ENCODE measurements at regions not wholly inside any gene's neighbourhood (a gene's known extent, or its start where the extent isn't known, plus 50 kb on each side); places are given as distances from the start of the nearest gene placed in this dataset.
"Not testable (repeated sequence)": the region's sequence is repeated elsewhere in the genome, so short reads cannot be mapped to it uniquely, and the experiment has no call there.

DNA sequence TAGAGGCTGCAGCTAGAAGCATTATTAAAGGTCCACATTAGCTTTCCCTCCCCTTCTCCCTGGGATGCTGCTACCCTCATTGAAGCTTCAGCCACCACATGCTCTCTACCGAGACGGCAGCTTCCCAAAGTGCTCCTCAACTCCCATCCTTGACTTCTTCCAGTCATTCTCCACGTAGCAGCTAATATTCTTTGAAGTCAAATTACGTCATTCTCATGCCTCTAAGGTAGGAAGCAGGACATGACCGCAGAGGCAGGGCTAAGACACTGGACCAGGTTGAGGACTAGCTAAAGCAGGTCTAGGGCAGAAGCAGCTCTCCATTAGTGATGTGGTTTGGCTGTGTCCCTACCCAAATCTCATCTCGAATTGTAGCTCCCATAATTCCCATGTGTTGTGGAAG is 128.3 kb downstream of the SHOX start:
- H3K27ac ChIP-seq (ENCODE audit: low read depth, low read length) = no peak overlapping the region
- WGBS (ENCODE audit: extremely low coverage, insufficient coverage, low lambda C conversion rate) = no CpG with 5 or more reads among the region's 6 CpGs

DNA sequence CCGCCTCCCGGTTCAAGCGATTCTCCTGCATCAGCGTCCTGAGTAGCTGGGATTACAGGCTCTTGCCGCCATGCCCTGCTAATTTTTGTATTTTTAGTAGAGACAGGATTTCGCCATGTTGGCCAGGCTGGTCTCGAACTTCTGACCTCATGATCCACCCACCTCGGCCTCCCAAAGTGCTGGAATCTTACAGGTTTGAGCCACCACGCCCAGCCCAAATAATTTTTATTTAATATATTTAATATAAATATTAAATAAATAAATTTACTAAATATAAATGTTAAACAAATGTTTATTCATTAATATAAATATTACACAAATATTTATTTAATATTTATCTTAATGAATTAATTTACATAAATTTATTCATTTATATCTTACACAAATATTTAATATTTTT is 120.2 kb downstream of the SHOX start:
- H3K4me1 ChIP-seq (ENCODE audit: control insufficient read depth, low read depth, low read length) = no peaks in the 10 kb centered on the region
- WGBS (ENCODE audit: extremely low coverage, insufficient coverage, low lambda C conversion rate) = no CpG with 5 or more reads among the region's 9 CpGs

More for the DNA sequence above, 128.3 kb downstream of the SHOX start:
- Histone ChIP-seq H3K18ac (ENCODE audit: low read length) (no peak overlapping the region), H3K79me1 (ENCODE audit: low read length) (no peaks in the 10 kb centered on the region), H3K9ac (ENCODE audit: low read length) (no peak overlapping the region), H2BK5ac (ENCODE audit: low read length) (no peak overlapping the region), H3K56ac (ENCODE audit: low read length) (no peak overlapping the region), H2AK5ac (ENCODE audit: low read length) (no peak overlapping the region), H3K79me2 (ENCODE audit: control insufficient read depth, insufficient read depth, low read length) (no peaks in the 10 kb centered on the region), H4K5ac (ENCODE audit: low read length) (no peak overlapping the region), H4K8ac (ENCODE audit: low read depth, low read length) (no peak overlapping the region), H3K4me2 (ENCODE audit: low read length) (no peak overlapping the region), H3K27me3 (ENCODE audit: insufficient read depth, low read length, poor library complexity) (no peaks in the 10 kb centered on the region), H3K4me3 (ENCODE audit: low read length) (no peak overlapping the region), H3K23ac (ENCODE audit: low read length) (no peak overlapping the region), H2BK15ac (replicated peaks; ENCODE audit: low read depth) (no peak overlapping the region), H3K36me3 (ENCODE audit: control insufficient read depth, insufficient read depth, low read length) (no peaks in the 10 kb centered on the region), H2BK120ac (ENCODE audit: low read depth, low read length) (no peak overlapping the region), H3K4ac (ENCODE audit: low read depth, low read length) (no peak overlapping the region), H3K4me1 (ENCODE audit: control insufficient read depth, low read depth, low read length) (no peaks in the 10 kb centered on the region)
- DNase-seq = no peak

DNA sequence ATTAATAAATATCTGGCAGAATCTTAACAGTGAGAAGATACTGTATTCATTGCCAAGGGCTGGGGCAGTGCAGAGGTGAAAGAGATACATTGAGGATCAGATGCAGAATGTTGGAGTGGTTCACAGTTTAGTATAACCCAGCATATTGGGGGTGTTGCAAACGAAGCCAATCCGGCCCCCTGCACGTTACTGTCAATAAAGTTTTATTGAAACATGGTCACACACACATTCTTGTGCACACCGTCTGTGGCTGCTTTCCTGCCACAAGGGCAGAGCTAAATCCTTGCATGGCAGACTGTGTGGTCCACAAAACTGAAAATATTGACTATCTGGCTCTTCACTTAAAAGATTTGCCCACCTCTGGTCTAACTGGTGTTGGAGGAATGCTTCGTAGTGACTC is 119.7 kb downstream of the SHOX start:
- no peak overlapping the region for H3K9ac ChIP-seq (ENCODE audit: low read length)
- no peak overlapping the region for H3K4me2 ChIP-seq (ENCODE audit: low read length)
- no peaks in the 10 kb centered on the region for H3K27me3 ChIP-seq (ENCODE audit: insufficient read depth, low read length, poor library complexity)
- no peak overlapping the region for H2BK120ac ChIP-seq (ENCODE audit: low read depth, low read length)
- no peaks in the 10 kb centered on the region for H3K79me1 ChIP-seq (ENCODE audit: low read length)
- no peak overlapping the region for H3K56ac ChIP-seq (ENCODE audit: low read length)
- H3K23ac ChIP-seq (ENCODE audit: low read length) = no peak overlapping the region
- DNase-seq = no peak
- no peak overlapping the region for H2BK5ac ChIP-seq (ENCODE audit: low read length)
- H3K4ac ChIP-seq (ENCODE audit: low read depth, low read length) = no peak overlapping the region
- no peaks in the 10 kb centered on the region for H3K79me2 ChIP-seq (ENCODE audit: control insufficient read depth, insufficient read depth, low read length)
- no peak overlapping the region for H3K27ac ChIP-seq (ENCODE audit: low read depth, low read length)
- H4K8ac ChIP-seq (ENCODE audit: low read depth, low read length) = no peak overlapping the region
- H3K18ac ChIP-seq (ENCODE audit: low read length) = no peak overlapping the region
- H3K4me3 ChIP-seq (ENCODE audit: low read length) = no peak overlapping the region
- no peak overlapping the region for H4K5ac ChIP-seq (ENCODE audit: low read length)
- no peak overlapping the region for H2AK5ac ChIP-seq (ENCODE audit: low read length)
- no peaks in the 10 kb centered on the region for H3K4me1 ChIP-seq (ENCODE audit: control insufficient read depth, low read depth, low read length)
- no CpG with 5 or more reads among the region's 5 CpGs for WGBS (ENCODE audit: extremely low coverage, insufficient coverage, low lambda C conversion rate)
- H3K36me3 ChIP-seq (ENCODE audit: control insufficient read depth, insufficient read depth, low read length) = no peaks in the 10 kb centered on the region
- no peak overlapping the region for H2BK15ac ChIP-seq (replicated peaks; ENCODE audit: low read depth)

More for the DNA sequence above, 120.2 kb downstream of the SHOX start:
- Histone ChIP-seq H3K27me3 (ENCODE audit: insufficient read depth, low read length, poor library complexity) (no peaks in the 10 kb centered on the region), H3K9ac (ENCODE audit: low read length) (no peak overlapping the region), H3K56ac (ENCODE audit: low read length) (no peak overlapping the region), H3K23ac (ENCODE audit: low read length) (no peak overlapping the region), H3K79me2 (ENCODE audit: control insufficient read depth, insufficient read depth, low read length) (no peaks in the 10 kb centered on the region), H3K79me1 (ENCODE audit: low read length) (no peaks in the 10 kb centered on the region), H3K4me3 (ENCODE audit: low read length) (no peak overlapping the region), H4K5ac (ENCODE audit: low read length) (no peak overlapping the region), H3K4me2 (ENCODE audit: low read length) (no peak overlapping the region), H3K27ac (ENCODE audit: low read depth, low read length) (no peak overlapping the region), H2BK120ac (ENCODE audit: low read depth, low read length) (no peak overlapping the region), H3K18ac (ENCODE audit: low read length) (no peak overlapping the region), H2BK15ac (replicated peaks; ENCODE audit: low read depth) (no peak overlapping the region), H3K4ac (ENCODE audit: low read depth, low read length) (no peak overlapping the region), H4K8ac (ENCODE audit: low read depth, low read length) (no peak overlapping the region), H2AK5ac (ENCODE audit: low read length) (no peak overlapping the region), H2BK5ac (ENCODE audit: low read length) (no peak overlapping the region), H3K36me3 (ENCODE audit: control insufficient read depth, insufficient read depth, low read length) (no peaks in the 10 kb centered on the region)
- DNase-seq = no peak

DNA sequence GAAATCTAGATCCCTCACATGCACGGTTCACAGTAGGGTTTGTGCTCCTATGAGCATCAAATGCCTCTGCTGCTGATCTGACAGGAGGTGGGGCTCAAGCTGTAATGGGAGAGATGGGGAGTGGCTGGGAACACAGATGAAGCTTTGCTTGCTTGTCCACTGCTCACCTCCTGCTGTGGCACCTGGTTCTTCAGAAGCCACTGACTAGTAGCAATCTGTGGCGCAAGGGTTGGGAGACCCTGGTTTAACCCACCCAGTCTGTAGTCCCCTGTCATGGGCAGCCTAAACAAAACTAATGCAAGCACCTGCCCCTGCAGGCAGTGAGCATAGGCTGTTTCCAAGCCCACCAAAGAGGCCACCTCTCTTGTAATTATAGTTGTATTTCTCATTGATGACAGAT is 116.6 kb downstream of the SHOX start:
- Histone ChIP-seq H4K8ac (ENCODE audit: low read depth, low read length) (no peak overlapping the region), H3K27me3 (ENCODE audit: insufficient read depth, low read length, poor library complexity) (no peaks in the 10 kb centered on the region), H4K5ac (ENCODE audit: low read length) (no peak overlapping the region), H3K4ac (ENCODE audit: low read depth, low read length) (no peak overlapping the region), H3K36me3 (ENCODE audit: control insufficient read depth, insufficient read depth, low read length) (no peaks in the 10 kb centered on the region), H3K4me2 (ENCODE audit: low read length) (no peak overlapping the region), H3K56ac (ENCODE audit: low read length) (no peak overlapping the region), H2BK15ac (replicated peaks; ENCODE audit: low read depth) (no peak overlapping the region), H3K4me3 (ENCODE audit: low read length) (no peak overlapping the region), H2AK5ac (ENCODE audit: low read length) (no peak overlapping the region), H3K23ac (ENCODE audit: low read length) (no peak overlapping the region), H3K27ac (ENCODE audit: low read depth, low read length) (no peak overlapping the region), H3K79me2 (ENCODE audit: control insufficient read depth, insufficient read depth, low read length) (no peaks in the 10 kb centered on the region), H2BK120ac (ENCODE audit: low read depth, low read length) (no peak overlapping the region), H3K18ac (ENCODE audit: low read length) (no peak overlapping the region), H3K4me1 (ENCODE audit: control insufficient read depth, low read depth, low read length) (no peaks in the 10 kb centered on the region), H3K9ac (ENCODE audit: low read length) (no peak overlapping the region), H2BK5ac (ENCODE audit: low read length) (no peak overlapping the region), H3K79me1 (ENCODE audit: low read length) (no peaks in the 10 kb centered on the region)
- WGBS (ENCODE audit: extremely low coverage, insufficient coverage, low lambda C conversion rate) = no CpG with 5 or more reads among the region's 2 CpGs
- no peak for DNase-seq

DNA sequence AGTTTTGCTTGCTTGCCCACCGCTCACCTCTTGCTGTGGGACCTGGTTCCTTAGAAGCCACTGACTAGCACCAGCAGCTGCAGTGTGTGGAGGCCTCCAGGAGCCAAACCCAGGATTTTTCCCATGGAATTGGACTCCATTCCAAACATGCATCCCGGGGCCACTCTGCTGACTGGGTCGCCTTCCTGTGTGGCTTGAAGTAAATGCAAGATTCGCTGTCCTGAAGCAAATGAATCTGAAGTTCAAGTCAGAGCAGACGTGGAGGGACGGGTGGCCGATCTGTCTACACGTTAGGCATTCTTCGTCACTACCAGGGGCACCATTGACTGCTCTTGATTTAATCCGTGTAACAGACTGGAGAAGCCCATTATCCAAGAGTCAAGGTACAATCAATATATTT is 109.0 kb downstream of the SHOX start:
- no peak overlapping the region for H3K4ac ChIP-seq (ENCODE audit: low read depth, low read length)
- no peaks in the 10 kb centered on the region for H3K4me1 ChIP-seq (ENCODE audit: control insufficient read depth, low read depth, low read length)
- no peak overlapping the region for H4K5ac ChIP-seq (ENCODE audit: low read length)
- no peak overlapping the region for H2AK5ac ChIP-seq (ENCODE audit: low read length)
- H3K18ac ChIP-seq (ENCODE audit: low read length) = no peak overlapping the region
- H2BK15ac ChIP-seq (replicated peaks; ENCODE audit: low read depth) = no peak overlapping the region
- no peak overlapping the region for H2BK5ac ChIP-seq (ENCODE audit: low read length)
- H3K9ac ChIP-seq (ENCODE audit: low read length) = no peak overlapping the region
- no peaks in the 10 kb centered on the region for H3K79me1 ChIP-seq (ENCODE audit: low read length)
- no peaks in the 10 kb centered on the region for H3K36me3 ChIP-seq (ENCODE audit: control insufficient read depth, insufficient read depth, low read length)
- DNase-seq = no peak
- no peaks in the 10 kb centered on the region for H3K27me3 ChIP-seq (ENCODE audit: insufficient read depth, low read length, poor library complexity)
- no peak overlapping the region for H3K23ac ChIP-seq (ENCODE audit: low read length)
- no CpG with 5 or more reads among the region's 10 CpGs for WGBS (ENCODE audit: extremely low coverage, insufficient coverage, low lambda C conversion rate)
- H3K56ac ChIP-seq (ENCODE audit: low read length) = no peak overlapping the region
- H3K27ac ChIP-seq (ENCODE audit: low read depth, low read length) = no peak overlapping the region
- H3K4me2 ChIP-seq (ENCODE audit: low read length) = no peak overlapping the region
- no peak overlapping the region for H3K4me3 ChIP-seq (ENCODE audit: low read length)
- no peaks in the 10 kb centered on the region for H3K79me2 ChIP-seq (ENCODE audit: control insufficient read depth, insufficient read depth, low read length)
- H4K8ac ChIP-seq (ENCODE audit: low read depth, low read length) = no peak overlapping the region
- H2BK120ac ChIP-seq (ENCODE audit: low read depth, low read length) = no peak overlapping the region

DNA sequence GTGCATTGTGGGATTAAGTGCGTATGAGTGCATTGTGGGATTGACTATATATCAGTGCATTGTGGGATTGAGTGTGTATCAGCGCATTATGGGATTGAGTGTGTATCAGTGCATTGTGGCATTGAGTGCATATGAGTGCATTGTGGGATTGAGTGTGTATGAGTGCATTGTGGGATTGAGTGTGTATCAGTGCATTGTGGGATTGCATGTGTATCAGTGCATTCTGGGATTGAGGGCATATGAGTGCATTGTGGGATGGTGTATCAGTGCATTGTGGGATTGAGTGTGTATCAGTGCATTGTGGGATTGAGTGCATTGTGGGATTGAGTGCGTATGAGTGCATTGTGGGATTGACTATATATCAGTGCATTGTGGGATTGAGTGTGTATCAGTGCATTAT is 106.4 kb downstream of the SHOX start:
- H2AK5ac ChIP-seq (ENCODE audit: low read length); H3K56ac ChIP-seq (ENCODE audit: low read length); DNase-seq; H3K4ac ChIP-seq (ENCODE audit: low read depth, low read length); H3K36me3 ChIP-seq (ENCODE audit: control insufficient read depth, insufficient read depth, low read length); H3K18ac ChIP-seq (ENCODE audit: low read length); H2BK120ac ChIP-seq (ENCODE audit: low read depth, low read length); H3K4me1 ChIP-seq (ENCODE audit: control insufficient read depth, low read depth, low read length); H2BK15ac ChIP-seq (replicated peaks; ENCODE audit: low read depth); H3K79me2 ChIP-seq (ENCODE audit: control insufficient read depth, insufficient read depth, low read length); H4K5ac ChIP-seq (ENCODE audit: low read length); H3K4me2 ChIP-seq (ENCODE audit: low read length); H3K23ac ChIP-seq (ENCODE audit: low read length); H3K27ac ChIP-seq (ENCODE audit: low read depth, low read length); H3K4me3 ChIP-seq (ENCODE audit: low read length); H3K27me3 ChIP-seq (ENCODE audit: insufficient read depth, low read length, poor library complexity); H4K8ac ChIP-seq (ENCODE audit: low read depth, low read length); H3K9ac ChIP-seq (ENCODE audit: low read length); H2BK5ac ChIP-seq (ENCODE audit: low read length); H3K79me1 ChIP-seq (ENCODE audit: low read length): not testable (repeated sequence)
- no CpG with 5 or more reads among the region's 3 CpGs for WGBS (ENCODE audit: extremely low coverage, insufficient coverage, low lambda C conversion rate)
